ENCODE measurements at regions not wholly inside any gene's neighbourhood (a gene's known extent, or its start where the extent isn't known, plus 50 kb on each side); places are given as distances from the start of the nearest gene placed in this dataset.

GRCh38 chr14:29098656-29099055 is 332.1 kb downstream of the FOXG1 start:
- no peak overlapping the region for H3K4me3 ChIP-seq (ENCODE audit: low read length)
- no peak for TF ChIP-seq CTCF (conservative IDR thresholded peaks at IDR 0.05; ENCODE audit: low read length)
- DNase-seq (ENCODE audit: low read depth) = no peak

- no peak for TF ChIP-seq CTCF (conservative IDR thresholded peaks at IDR 0.05; ENCODE audit: low read length)
- DNase-seq (ENCODE audit: low read depth) = no peak
- H3K4me3 ChIP-seq (ENCODE audit: low read length) = no peak overlapping the region
Measured at GRCh38 chr14:29102266-29102665, 335.7 kb downstream of the FOXG1 start.

DNA sequence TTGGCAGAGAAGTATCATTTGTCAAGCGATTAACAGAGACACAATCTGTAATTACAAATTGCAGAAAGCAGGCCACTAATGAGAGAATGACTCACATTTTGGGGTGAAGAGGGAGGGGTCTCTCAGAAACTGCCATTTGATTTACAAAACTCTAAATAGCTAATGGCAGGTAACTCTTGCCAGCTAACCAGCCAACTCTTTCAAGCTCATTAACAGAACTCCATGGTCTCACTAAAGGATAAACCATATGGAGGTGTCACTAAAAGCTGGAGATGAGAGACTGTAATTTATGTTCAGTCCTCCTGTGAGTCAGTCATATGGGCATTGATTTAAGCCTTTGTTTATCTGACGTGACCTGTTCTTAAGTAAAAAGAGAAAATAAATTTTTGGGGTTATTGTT is 336.4 kb downstream of the FOXG1 start:
- no peak overlapping the region for H3K4me3 ChIP-seq (ENCODE audit: low read length)
- DNase-seq (ENCODE audit: low read depth) = no peak
- TF ChIP-seq CTCF (conservative IDR thresholded peaks at IDR 0.05; ENCODE audit: low read length) = no peak

GRCh38 chr14:29108908-29109307 is 342.3 kb downstream of the FOXG1 start:
- no peak overlapping the region for H3K4me3 ChIP-seq (ENCODE audit: low read length)
- no peak for TF ChIP-seq CTCF (conservative IDR thresholded peaks at IDR 0.05; ENCODE audit: low read length)
- DNase-seq (ENCODE audit: low read depth) = no peak

DNA sequence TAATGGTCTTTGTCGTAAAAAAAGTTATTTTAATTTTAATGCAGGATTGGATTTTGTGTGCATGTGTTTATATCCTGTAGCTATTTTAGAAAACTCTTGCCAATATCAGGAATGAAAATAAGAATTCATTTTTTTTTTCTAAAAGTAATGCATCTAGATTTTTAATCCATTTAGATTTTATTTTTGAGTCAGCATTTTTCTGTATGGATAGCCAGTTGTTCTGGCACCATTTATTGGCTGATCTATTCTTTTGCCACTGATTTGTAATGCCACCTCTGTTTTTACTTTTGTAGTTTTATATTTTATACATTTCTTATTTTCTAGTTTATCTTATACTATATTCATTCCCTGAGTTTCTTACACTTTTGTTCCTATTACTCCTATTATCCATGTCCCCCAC is 343.0 kb downstream of the FOXG1 start:
- no peak overlapping the region for H3K4me3 ChIP-seq (ENCODE audit: low read length)
- no peak for TF ChIP-seq CTCF (conservative IDR thresholded peaks at IDR 0.05; ENCODE audit: low read length)
- no peak for DNase-seq (ENCODE audit: low read depth)

- H3K4me3 ChIP-seq (ENCODE audit: low read length) = no peak overlapping the region
- no peak for DNase-seq (ENCODE audit: low read depth)
- no peak for TF ChIP-seq CTCF (conservative IDR thresholded peaks at IDR 0.05; ENCODE audit: low read length)
Measured at GRCh38 chr14:29111554-29111953, 345.0 kb downstream of the FOXG1 start.

GRCh38 chr14:29123017-29123416 is 356.4 kb downstream of the FOXG1 start:
- no peak for TF ChIP-seq CTCF (conservative IDR thresholded peaks at IDR 0.05; ENCODE audit: low read length)
- no peak overlapping the region for H3K4me3 ChIP-seq (ENCODE audit: low read length)
- DNase-seq (ENCODE audit: low read depth) = no peak
